Right ventricle myocardium inferior (tissue), 1 donor: ENCODE measurements at regions not wholly inside any gene's neighbourhood (a gene's known extent, or its start where the extent isn't known, plus 50 kb on each side); places are given as distances from the start of the nearest gene placed in this dataset.

ENCODE experiments used
- ATAC-seq: fragments of 200-7000 bp; cut with Tn5 transposase; one replicate; pipeline ENCODE4 v1.9.1; 2020; ENCODE audit warnings: mild to moderate bottlenecking, moderate library complexity
- DNase-seq: peaks from one replicate; pipeline ENCODE4 v3.0.0; 2021; ENCODE audit errors: missing footprints
- intact Hi-C: fragments of 100-400 bp; cut with DNase I; formaldehyde crosslinking; loops from one replicate; pipeline ENCODE4 v1.11.0; 2022
- donor health status: DM: no; HTN: yes; CAD: no; lungs with severe emphysema.

- ATAC-seq (no peak), DNase-seq (no peak)
- intact Hi-C loops: no loop called here
These were observed 1202.7 kb upstream of the PIK3C3 start for GRCh38 chr18:40752316-40752715.

GRCh38 chr18:40751186-40751585 is 1203.8 kb upstream of the PIK3C3 start:
- DNase-seq (no peak), ATAC-seq (no peak)
- intact Hi-C loops: no loop called here

GRCh38 chr18:40739029-40739428 is 1216.0 kb upstream of the PIK3C3 start:
- intact Hi-C loops: no loop called here
- ATAC-seq (no peak), DNase-seq (no peak)

GRCh38 chr18:40738321-40738880 is 1216.6 kb upstream of the PIK3C3 start:
- intact Hi-C loops: no loop called here
- ATAC-seq: no peak

GRCh38 chr18:40708726-40709125 is 1246.3 kb upstream of the PIK3C3 start:
- DNase-seq (no peak), ATAC-seq (no peak)
- intact Hi-C loops: no loop called here

More at GRCh38 chr18:40738321-40738880, 1216.6 kb upstream of the PIK3C3 start:
- no peak for DNase-seq

- DNase-seq (no peak), ATAC-seq (no peak)
- intact Hi-C loops: no loop called here
These were observed 1247.2 kb upstream of the PIK3C3 start for GRCh38 chr18:40707797-40708196.

- DNase-seq (no peak), ATAC-seq (no peak)
- intact Hi-C loops: no loop called here
These were observed 1256.9 kb upstream of the PIK3C3 start for GRCh38 chr18:40698129-40698528.

GRCh38 chr18:40695526-40695925 is 1259.5 kb upstream of the PIK3C3 start:
- intact Hi-C loops: no loop called here
- DNase-seq (no peak), ATAC-seq (no peak)

- intact Hi-C loops: no loop called here
- ATAC-seq (no peak), DNase-seq (no peak)
These were observed 1262.2 kb upstream of the PIK3C3 start for GRCh38 chr18:40692871-40693270.

GRCh38 chr18:40690062-40690461 is 1265.0 kb upstream of the PIK3C3 start:
- no peak for DNase-seq
- intact Hi-C loops: no loop called here
- no peak for ATAC-seq

GRCh38 chr18:40687399-40687798 is 1267.6 kb upstream of the PIK3C3 start:
- no peak for ATAC-seq
- intact Hi-C loops: no loop called here
- DNase-seq: no peak

GRCh38 chr18:40686836-40687235 is 1268.2 kb upstream of the PIK3C3 start:
- intact Hi-C loops: no loop called here
- no peak for ATAC-seq

GRCh38 chr18:40685219-40685618 is 1269.8 kb upstream of the PIK3C3 start:
- no peak for ATAC-seq
- no peak for DNase-seq
- intact Hi-C loops: no loop called here

More at GRCh38 chr18:40686836-40687235, 1268.2 kb upstream of the PIK3C3 start:
- DNase-seq: no peak

- no peak for DNase-seq
These were observed 1276.7 kb upstream of the PIK3C3 start for GRCh38 chr18:40678318-40678717.

GRCh38 chr18:40676668-40677067 is 1278.4 kb upstream of the PIK3C3 start:
- DNase-seq (no peak), ATAC-seq (no peak)
- intact Hi-C loops: no loop called here

More at GRCh38 chr18:40678318-40678717, 1276.7 kb upstream of the PIK3C3 start:
- no peak for ATAC-seq
- intact Hi-C loops: no loop called here

- intact Hi-C loops: no loop called here
- ATAC-seq (no peak), DNase-seq (no peak)
These were observed 1281.9 kb upstream of the PIK3C3 start for GRCh38 chr18:40673150-40673549.

GRCh38 chr18:40672590-40672989 is 1282.4 kb upstream of the PIK3C3 start:
- no peak for DNase-seq
- ATAC-seq: no peak
- intact Hi-C loops: no loop called here

- intact Hi-C loops: no loop called here
- DNase-seq (no peak), ATAC-seq (no peak)
These were observed 1284.2 kb upstream of the PIK3C3 start for GRCh38 chr18:40670668-40671375.

GRCh38 chr18:40662898-40663437 is 1292.1 kb upstream of the PIK3C3 start:
- ATAC-seq (no peak), DNase-seq (no peak)
- intact Hi-C loops: no loop called here

- no peak for ATAC-seq
- intact Hi-C loops: no loop called here
These were observed 1301.4 kb upstream of the PIK3C3 start for GRCh38 chr18:40653682-40654081.

More at GRCh38 chr18:40653682-40654081, 1301.4 kb upstream of the PIK3C3 start:
- DNase-seq: no peak
